Uterus (tissue), 2 donors: ENCODE measurements at regions not wholly inside any gene's neighbourhood (a gene's known extent, or its start where the extent isn't known, plus 50 kb on each side); places are given as distances from the start of the nearest gene placed in this dataset.

ENCODE experiments used
- CTCF ChIP-seq, 4 experiments: fragments of 200-600 bp in 2 of 4; fragments of 450-650 bp in 2 of 4; sonication (generic) in 2 of 4; IDR thresholded peaks; one replicate each; pipeline ENCODE4 v1.5.1; 2016 to 2019; ENCODE audit warnings: antibody characterized with exemption in 4 of 4, mild to moderate bottlenecking in 2 of 4, moderate library complexity in 1 of 4
- POLR2A ChIP-seq, 2 donors: fragments of 450-650 bp; IDR thresholded peaks; one replicate each; pipeline ENCODE4 v1.6.1; 2016; ENCODE audit warnings: antibody characterized with exemption in 2 of 2, mild to moderate bottlenecking in 1 of 2, moderate library complexity in 1 of 2

GRCh38 chr9:95584176-95584575 is 67.4 kb upstream of the PTCH1 start:
- TF ChIP-seq CTCF (IDR thresholded peaks at IDR 0.05): no peak
- no peak for TF ChIP-seq POLR2A (IDR thresholded peaks at IDR 0.05)
